ENCODE measurements at regions not wholly inside any gene's neighbourhood (a gene's known extent, or its start where the extent isn't known, plus 50 kb on each side); places are given as distances from the start of the nearest gene placed in this dataset.
"Not testable (repeated sequence)": the region's sequence is repeated elsewhere in the genome, so short reads cannot be mapped to it uniquely, and the experiment has no call there.

GRCh38 chr2:95687852-95688251, 96.1 kb downstream of the TRIM43 start:
- H3K4me1 ChIP-seq (ENCODE audit: control insufficient read depth, low read depth, low read length); H3K27ac ChIP-seq (ENCODE audit: low read length); H3K9me3 ChIP-seq (ENCODE audit: control insufficient read depth, low read depth, low read length); H3K4me3 ChIP-seq (ENCODE audit: low read length); H3K9ac ChIP-seq (ENCODE audit: low read length); H3K27me3 ChIP-seq (ENCODE audit: control insufficient read depth, insufficient read depth, low read length); H3K36me3 ChIP-seq (ENCODE audit: control insufficient read depth, low read depth, low read length): not testable (repeated sequence)

DNA sequence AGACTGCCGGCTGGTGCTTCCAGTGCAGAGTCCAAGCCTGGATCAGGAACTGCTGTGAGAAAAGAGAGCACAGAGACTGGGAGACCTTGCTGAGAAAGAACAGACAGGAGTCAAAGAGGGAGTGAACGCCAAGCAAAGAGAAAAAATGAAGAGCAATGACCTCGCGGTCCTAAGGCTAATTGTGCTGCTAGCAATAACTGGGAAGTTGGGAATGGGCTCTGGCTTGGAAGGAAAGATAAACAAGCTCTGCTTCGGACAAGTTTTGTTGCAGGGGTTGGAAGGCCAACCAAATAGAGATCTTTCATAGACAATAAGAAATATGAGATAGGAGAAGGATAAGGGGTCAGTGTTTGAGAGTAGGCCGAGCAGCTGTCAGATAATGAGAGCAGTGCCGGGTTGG, 99.4 kb downstream of the TRIM43 start:
- not testable (repeated sequence) for H3K27ac ChIP-seq (ENCODE audit: low read length); H3K9ac ChIP-seq (ENCODE audit: low read length); H3K9me3 ChIP-seq (ENCODE audit: control insufficient read depth, low read depth, low read length); H3K36me3 ChIP-seq (ENCODE audit: control insufficient read depth, low read depth, low read length); H3K4me1 ChIP-seq (ENCODE audit: control insufficient read depth, low read depth, low read length); H3K27me3 ChIP-seq (ENCODE audit: control insufficient read depth, insufficient read depth, low read length); H3K4me3 ChIP-seq (ENCODE audit: low read length)

- not testable (repeated sequence) for H3K9me3 ChIP-seq (ENCODE audit: control insufficient read depth, low read depth, low read length); H3K27me3 ChIP-seq (ENCODE audit: control insufficient read depth, insufficient read depth, low read length); H3K36me3 ChIP-seq (ENCODE audit: control insufficient read depth, low read depth, low read length); H3K4me1 ChIP-seq (ENCODE audit: control insufficient read depth, low read depth, low read length); H3K9ac ChIP-seq (ENCODE audit: low read length); H3K4me3 ChIP-seq (ENCODE audit: low read length); H3K27ac ChIP-seq (ENCODE audit: low read length)
These were observed 101.5 kb downstream of the TRIM43 start for GRCh38 chr2:95693071-95693846.

GRCh38 chr2:95695613-95696012, 103.8 kb downstream of the TRIM43 start:
- no peaks in the 10 kb centered on the region for H3K36me3 ChIP-seq (ENCODE audit: control insufficient read depth, low read depth, low read length)
- no peaks in the 10 kb centered on the region for H3K27me3 ChIP-seq (ENCODE audit: control insufficient read depth, insufficient read depth, low read length)
- no peak overlapping the region for H3K4me3 ChIP-seq (ENCODE audit: low read length)
- H3K9ac ChIP-seq (ENCODE audit: low read length) = no peak overlapping the region
- H3K9me3 ChIP-seq (ENCODE audit: control insufficient read depth, low read depth, low read length) = no peaks in the 10 kb centered on the region
- H3K4me1 ChIP-seq (ENCODE audit: control insufficient read depth, low read depth, low read length) = no peaks in the 10 kb centered on the region
- H3K27ac ChIP-seq (ENCODE audit: low read length) = no peak overlapping the region

- H3K9me3 ChIP-seq (ENCODE audit: control insufficient read depth, low read depth, low read length) = no peaks in the 10 kb centered on the region
- H3K4me1 ChIP-seq (ENCODE audit: control insufficient read depth, low read depth, low read length) = no peaks in the 10 kb centered on the region
- H3K27me3 ChIP-seq (ENCODE audit: control insufficient read depth, insufficient read depth, low read length) = no peaks in the 10 kb centered on the region
These were observed 106.3 kb downstream of the TRIM43 start for GRCh38 chr2:95698146-95698545.

DNA sequence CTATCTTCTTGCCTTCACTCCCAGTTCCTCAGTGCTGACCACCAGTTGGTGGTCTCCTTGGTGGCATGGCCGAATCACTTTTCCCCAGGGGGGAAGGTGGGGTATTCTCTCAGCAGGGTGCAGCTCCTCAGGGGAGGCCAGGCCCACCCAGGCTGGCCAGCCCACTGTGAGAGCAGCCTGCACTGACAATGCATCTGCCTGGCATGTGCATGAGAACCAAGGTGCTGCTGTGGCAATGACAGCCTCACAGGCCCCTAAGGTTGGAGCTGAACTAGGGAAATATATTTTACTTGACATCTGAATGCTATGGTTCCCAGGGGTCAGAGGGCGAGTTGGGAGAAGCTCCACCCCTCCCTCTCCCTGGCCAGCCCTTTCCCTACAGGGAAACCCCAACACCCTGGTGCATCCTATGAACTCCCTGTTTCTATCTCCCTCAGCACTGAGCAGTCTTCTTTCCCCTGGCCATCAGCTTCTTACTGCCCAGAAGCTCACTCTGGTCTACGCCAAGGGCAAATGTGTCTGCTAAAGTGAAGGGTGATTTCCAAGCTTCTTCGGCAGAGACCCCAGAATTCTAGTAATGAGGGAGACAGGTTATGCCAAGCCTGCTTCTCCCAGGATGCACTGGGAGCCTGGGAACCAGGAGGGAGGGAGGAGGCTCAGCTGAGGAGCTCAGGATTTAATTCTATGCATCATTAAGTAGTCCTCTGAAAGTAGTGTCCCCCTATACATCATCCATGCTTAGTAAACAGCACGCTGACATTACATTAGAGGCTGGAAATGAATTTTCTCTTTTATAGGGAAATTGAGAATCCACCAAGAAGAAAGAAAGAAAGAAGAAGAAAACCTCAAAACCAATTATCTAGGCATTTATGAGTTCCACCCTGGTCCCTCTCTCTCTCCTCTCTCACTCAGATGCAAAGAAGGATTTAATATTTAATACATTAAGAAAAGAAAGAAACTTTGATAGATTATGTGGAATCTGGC, 107.7 kb downstream of the TRIM43 start:
- H3K4me3 ChIP-seq (ENCODE audit: low read length); H3K9ac ChIP-seq (ENCODE audit: low read length); H3K27ac ChIP-seq (ENCODE audit: low read length); H3K27me3 ChIP-seq (ENCODE audit: control insufficient read depth, insufficient read depth, low read length); H3K4me1 ChIP-seq (ENCODE audit: control insufficient read depth, low read depth, low read length); H3K36me3 ChIP-seq (ENCODE audit: control insufficient read depth, low read depth, low read length); H3K9me3 ChIP-seq (ENCODE audit: control insufficient read depth, low read depth, low read length): not testable (repeated sequence)

More at GRCh38 chr2:95698146-95698545, 106.3 kb downstream of the TRIM43 start:
- no peak overlapping the region for H3K4me3 ChIP-seq (ENCODE audit: low read length)
- H3K27ac ChIP-seq (ENCODE audit: low read length) = no peak overlapping the region
- H3K36me3 ChIP-seq (ENCODE audit: control insufficient read depth, low read depth, low read length) = no peaks in the 10 kb centered on the region
- H3K9ac ChIP-seq (ENCODE audit: low read length) = no peak overlapping the region

- H3K4me3 ChIP-seq (ENCODE audit: low read length) = no peak overlapping the region
- H3K27me3 ChIP-seq (ENCODE audit: control insufficient read depth, insufficient read depth, low read length) = no peaks in the 10 kb centered on the region
- no peaks in the 10 kb centered on the region for H3K9me3 ChIP-seq (ENCODE audit: control insufficient read depth, low read depth, low read length)
- H3K36me3 ChIP-seq (ENCODE audit: control insufficient read depth, low read depth, low read length) = no peaks in the 10 kb centered on the region
- H3K9ac ChIP-seq (ENCODE audit: low read length) = no peak overlapping the region
- no peak overlapping the region for H3K27ac ChIP-seq (ENCODE audit: low read length)
- H3K4me1 ChIP-seq (ENCODE audit: control insufficient read depth, low read depth, low read length) = no peaks in the 10 kb centered on the region
These were observed 108.7 kb downstream of the TRIM43 start for GRCh38 chr2:95700519-95700918.

- Histone ChIP-seq H3K27ac (ENCODE audit: low read length) (no peak overlapping the region), H3K4me1 (ENCODE audit: control insufficient read depth, low read depth, low read length) (no peaks in the 10 kb centered on the region), H3K36me3 (ENCODE audit: control insufficient read depth, low read depth, low read length) (no peaks in the 10 kb centered on the region), H3K9ac (ENCODE audit: low read length) (no peak overlapping the region), H3K4me3 (ENCODE audit: low read length) (no peak overlapping the region), H3K9me3 (ENCODE audit: control insufficient read depth, low read depth, low read length) (no peaks in the 10 kb centered on the region), H3K27me3 (ENCODE audit: control insufficient read depth, insufficient read depth, low read length) (no peaks in the 10 kb centered on the region)
These were observed 110.7 kb downstream of the TRIM43 start for GRCh38 chr2:95702471-95702870.

DNA sequence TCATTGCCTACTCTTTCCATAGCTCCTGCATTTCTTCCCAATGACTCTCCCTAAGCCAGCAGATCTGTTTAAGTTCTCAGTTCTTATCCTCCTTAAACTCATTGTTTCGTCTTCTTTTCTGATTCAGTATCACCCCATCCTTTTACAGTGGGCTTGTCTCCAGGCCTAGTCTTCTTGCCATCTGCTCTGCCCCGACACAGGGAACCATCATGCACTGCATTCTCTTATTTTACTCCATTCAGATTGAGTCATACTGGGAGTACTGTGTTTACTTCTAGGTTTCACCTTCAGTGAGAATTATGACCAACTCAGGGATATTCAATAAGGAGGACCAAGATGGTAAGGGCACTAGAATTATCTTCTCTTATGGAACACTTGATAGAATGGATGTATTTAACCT, 115.4 kb downstream of the TRIM43 start:
- not testable (repeated sequence) for H3K9me3 ChIP-seq (ENCODE audit: control insufficient read depth, low read depth, low read length); H3K27ac ChIP-seq (ENCODE audit: low read length); H3K36me3 ChIP-seq (ENCODE audit: control insufficient read depth, low read depth, low read length); H3K9ac ChIP-seq (ENCODE audit: low read length); H3K4me3 ChIP-seq (ENCODE audit: low read length); H3K27me3 ChIP-seq (ENCODE audit: control insufficient read depth, insufficient read depth, low read length); H3K4me1 ChIP-seq (ENCODE audit: control insufficient read depth, low read depth, low read length)

DNA sequence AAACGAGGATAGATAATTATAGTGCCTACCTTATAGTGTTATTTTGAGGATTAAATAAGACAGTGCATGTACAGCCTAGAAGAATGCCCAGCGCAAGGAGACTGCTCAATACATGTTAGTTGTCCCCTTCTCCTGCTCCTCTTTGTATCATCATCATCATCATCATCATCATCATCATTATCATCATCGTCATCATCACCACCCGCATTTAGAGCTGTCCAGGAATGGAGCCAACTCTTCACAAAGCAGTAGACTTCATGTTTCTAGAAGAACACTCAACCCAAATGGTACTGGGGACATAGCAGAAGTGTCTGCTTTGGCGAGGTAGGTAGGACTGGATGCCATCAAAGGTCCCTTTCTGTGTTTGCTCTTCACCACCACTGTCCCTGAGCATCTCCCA, 116.0 kb downstream of the TRIM43 start:
- Histone ChIP-seq H3K27me3 (ENCODE audit: control insufficient read depth, insufficient read depth, low read length) (no peaks in the 10 kb centered on the region), H3K4me3 (ENCODE audit: low read length) (no peak overlapping the region), H3K36me3 (ENCODE audit: control insufficient read depth, low read depth, low read length) (no peaks in the 10 kb centered on the region)

DNA sequence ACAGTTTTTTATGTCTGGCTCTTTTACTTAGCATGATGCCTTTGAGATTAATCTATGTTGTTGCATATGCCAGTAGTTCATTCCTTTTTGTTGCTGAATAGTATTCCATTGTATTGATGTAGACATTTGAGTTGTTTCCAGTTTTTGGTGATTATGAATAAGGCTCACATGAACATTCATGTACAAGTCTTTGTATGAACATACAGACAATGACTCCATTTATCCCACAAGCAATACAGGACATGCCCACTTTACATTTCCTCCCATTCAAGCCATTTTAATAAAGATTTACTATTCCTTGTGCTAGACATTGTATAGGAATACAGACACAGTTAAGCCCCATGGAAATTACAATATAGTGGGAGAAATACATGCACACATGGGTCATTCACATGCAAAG, 118.0 kb downstream of the TRIM43 start:
- Histone ChIP-seq H3K36me3 (ENCODE audit: control insufficient read depth, low read depth, low read length) (no peaks in the 10 kb centered on the region), H3K9me3 (ENCODE audit: control insufficient read depth, low read depth, low read length) (no peaks in the 10 kb centered on the region), H3K27ac (ENCODE audit: low read length) (no peak overlapping the region), H3K4me1 (ENCODE audit: control insufficient read depth, low read depth, low read length) (peaks cover 3% of the 10 kb centered on the region), H3K4me3 (ENCODE audit: low read length) (no peak overlapping the region), H3K27me3 (ENCODE audit: control insufficient read depth, insufficient read depth, low read length) (no peaks in the 10 kb centered on the region), H3K9ac (ENCODE audit: low read length) (no peak overlapping the region)

More for the DNA sequence above, 116.0 kb downstream of the TRIM43 start:
- Histone ChIP-seq H3K4me1 (ENCODE audit: control insufficient read depth, low read depth, low read length) (no peaks in the 10 kb centered on the region), H3K9ac (ENCODE audit: low read length) (no peak overlapping the region), H3K9me3 (ENCODE audit: control insufficient read depth, low read depth, low read length) (no peaks in the 10 kb centered on the region), H3K27ac (ENCODE audit: low read length) (no peak overlapping the region)
